NCI-H2196 treated with DMSO at 0.1 percent for 48 hours (cell line): ENCODE measurements at regions not wholly inside any gene's neighbourhood (a gene's known extent, or its start where the extent isn't known, plus 50 kb on each side); places are given as distances from the start of the nearest gene placed in this dataset.

Source experiments
- DNase-seq: peaks from one replicate; lab custom pipeline; 2025; ENCODE audit not compliant: unreplicated experiment; lab: John Stamatoyannopoulos, UW

DNA sequence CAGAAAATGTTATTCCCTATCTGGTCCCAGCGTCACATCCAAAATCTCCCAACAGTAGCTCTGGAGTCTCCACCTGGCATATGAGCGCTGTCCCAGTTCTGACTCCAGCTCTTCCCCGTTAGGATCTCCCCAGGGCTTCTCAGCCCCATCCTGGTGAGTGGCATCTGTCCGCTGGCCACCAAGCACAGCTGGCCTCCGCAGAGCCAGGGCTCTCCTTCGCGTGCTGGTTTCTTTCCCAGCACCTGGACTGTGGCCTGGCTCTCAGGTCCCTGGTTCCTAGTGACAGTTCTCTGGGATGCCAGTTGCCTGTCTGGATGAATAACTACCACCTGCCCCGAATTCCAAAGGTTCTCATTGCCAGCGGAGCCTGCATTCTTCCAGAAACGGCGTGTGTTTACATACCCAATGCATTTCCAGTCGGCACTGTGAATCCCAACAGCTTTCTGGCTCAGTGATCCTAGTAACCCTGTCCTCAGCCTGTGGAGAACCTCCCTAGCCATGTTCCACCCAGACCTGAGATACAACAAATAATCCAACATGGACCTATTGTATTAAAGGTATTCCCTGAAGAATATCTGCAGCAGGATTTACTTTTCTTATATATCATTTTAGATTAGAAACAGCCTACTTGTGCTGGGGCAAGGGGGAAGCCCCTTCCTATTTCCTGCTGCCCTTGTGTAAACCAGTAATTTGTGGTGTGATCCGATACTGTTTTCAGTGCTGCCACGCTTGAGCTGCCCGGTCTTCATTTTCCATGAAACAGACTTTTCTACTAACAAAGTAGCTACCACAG is 69.9 kb upstream of the PDE10A start:
- no peak for DNase-seq

DNA sequence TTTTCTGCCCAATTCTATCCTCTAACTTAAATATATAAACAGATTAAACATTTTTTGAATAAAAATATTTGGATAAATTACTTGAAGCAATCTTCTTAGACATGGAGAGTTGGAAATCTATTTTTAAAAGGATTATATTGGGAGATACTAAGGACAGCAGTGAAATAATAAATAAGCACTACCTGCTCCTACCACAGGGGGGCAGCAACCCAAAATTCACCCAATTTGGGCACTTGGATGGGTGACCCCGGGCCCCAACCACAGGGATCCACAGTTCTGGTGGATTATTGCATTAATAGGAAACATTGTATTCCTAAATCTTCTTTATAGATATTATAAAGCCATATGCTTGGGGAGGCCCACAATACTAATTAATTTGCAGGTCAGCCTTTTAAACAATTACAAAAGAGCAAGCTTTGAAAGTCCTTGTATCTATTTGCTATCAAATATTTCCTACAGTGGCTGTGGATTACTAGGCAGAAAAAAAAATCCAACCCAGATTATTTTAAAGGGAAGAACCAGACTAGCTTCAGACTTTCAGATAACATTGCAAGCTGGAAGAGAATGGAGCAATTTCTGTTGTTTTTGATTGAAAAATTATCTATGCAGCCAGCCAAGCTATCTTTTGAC is 66.4 kb upstream of the PDE10A start:
- no peak for DNase-seq

DNA sequence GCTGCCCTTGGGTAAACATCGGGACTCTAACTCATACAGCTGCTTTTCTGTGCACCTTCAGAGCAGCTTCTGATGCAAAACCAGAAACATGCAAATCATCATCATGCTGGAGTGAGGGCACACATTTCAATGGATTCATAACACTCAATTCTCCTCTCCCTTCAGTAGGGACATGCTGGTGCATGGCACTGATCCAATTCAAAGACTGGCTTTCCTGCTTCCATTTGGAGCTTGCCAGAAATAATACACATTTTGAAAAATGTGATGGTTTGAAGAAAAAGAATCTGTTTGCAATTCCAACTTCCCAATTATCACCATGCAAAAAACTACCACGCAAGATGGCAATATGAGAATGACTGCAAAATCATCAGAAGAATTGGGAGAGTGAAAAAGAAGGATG is 65.2 kb upstream of the PDE10A start:
- DNase-seq = no peak

DNA sequence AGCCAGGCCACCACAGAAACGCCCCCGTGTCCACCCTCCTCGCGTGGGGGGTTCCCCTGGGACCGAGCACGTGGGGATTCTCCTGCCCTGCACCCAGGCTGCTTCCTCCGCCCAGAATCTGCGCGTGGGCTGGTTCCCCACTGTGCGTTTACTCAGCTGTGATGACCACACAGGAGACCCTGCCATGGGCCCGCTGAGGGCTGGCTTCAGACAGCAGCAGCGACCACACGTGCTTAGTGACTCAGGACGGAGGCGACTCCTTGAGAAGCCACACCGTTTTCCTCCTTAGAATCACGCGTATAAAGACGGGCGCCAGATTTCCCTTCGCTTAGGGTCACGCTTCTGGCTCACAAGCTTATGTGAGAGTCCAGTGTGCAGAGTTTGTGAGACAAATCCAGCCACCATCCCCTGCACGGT is 63.9 kb upstream of the PDE10A start:
- DNase-seq = no peak

DNA sequence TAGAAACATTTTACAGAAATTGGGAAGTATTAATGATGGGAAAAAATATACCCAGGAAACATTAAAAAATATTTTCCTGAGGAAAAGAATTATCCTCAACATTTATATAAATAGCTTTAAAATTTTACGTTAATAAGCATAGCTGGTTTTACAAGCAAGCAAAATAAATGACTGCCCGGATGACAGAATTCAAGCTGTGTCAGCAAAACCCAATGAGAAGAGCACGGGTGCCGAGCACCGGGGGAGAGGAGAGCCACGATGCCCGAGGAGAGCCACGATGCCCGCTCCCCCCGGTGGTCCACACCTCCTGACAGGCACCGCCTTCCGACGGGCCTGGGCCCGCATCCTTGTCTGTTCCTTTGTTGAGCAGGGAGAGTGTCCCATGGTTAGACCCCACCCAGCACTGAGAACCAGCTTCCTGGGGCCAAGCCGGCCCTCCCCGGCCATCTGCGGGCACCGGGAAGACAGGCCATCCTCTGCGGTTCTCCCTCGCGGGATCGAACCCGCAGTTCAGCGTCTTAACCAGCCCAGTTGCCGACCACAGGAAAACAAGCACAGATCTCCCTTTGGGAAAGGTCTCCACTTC is 63.3 kb upstream of the PDE10A start:
- no peak for DNase-seq

DNA sequence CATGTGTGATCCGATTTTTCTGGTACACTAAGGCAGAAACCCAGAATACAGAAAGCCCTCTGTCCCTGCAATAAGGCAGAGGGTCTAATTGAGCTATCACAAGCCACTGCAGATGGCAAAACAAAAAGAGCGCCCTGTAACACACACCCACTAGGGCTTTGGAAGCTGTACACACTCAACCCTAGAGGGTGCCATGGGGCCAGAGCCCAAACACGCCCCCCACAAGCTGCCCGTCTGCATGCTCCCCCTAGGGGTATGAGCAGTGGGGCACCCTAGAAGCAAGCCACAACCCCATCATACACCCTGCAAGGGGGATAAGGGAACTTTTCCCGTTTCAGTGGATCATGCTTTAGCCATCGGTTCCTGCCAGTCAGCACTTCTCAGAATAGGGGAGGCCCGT is 62.2 kb upstream of the PDE10A start:
- no peak for DNase-seq

DNA sequence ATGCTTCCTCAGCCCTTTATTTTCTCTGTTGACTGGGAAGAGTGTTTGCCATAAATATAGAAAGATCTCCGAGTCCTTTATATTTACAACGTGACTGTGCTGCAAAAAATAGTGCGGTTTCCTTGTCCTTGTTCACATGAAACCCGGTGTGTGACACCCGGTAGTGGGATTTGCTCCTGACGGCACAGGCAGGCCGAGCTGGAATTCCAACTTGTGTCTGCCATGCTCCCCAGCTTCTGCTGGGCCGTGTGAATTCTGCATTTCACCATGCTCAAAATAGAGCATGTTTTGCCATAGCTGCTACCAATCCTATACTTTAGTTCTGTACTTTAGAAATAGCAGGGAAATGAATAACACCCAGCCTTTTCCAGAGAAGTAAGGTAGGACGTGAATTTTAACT is 60.3 kb upstream of the PDE10A start:
- DNase-seq = no peak

DNA sequence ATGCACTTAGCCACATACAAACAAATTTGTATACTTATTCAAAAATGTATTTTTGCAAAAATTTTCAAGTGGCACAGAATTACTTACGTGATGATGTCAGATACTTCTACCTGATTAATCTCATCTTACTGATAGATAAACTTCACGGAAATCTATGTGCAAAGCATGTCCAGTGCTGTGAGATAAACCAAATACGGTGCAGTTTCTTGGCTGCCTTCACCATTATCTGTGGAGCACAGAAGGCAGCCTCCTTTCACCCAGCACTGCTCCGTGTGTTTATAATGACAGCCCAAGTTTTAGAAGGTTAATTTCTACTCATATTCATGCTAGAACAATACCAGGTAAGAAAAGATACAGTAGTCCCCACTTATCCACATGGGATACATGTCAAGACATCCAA is 59.0 kb upstream of the PDE10A start:
- no peak for DNase-seq

DNA sequence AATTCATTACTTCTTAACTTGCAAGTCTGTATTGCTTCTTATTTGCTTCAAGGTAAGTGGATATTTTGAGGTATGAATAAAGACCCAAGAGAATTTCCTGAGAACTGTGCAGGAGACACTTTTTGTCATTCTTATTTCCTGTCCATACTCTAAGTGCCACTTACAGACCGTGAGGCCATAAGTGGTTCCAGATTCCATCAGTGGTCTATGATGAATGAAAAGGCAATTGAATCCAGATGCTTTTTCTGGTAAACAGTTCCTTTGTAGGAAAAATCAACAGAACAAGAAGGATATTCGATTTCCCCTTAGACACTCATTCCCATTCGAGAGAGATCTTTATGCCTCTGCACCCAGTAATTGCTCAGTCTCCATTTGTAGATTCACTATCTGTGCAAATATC is 58.3 kb upstream of the PDE10A start:
- DNase-seq = no peak

DNA sequence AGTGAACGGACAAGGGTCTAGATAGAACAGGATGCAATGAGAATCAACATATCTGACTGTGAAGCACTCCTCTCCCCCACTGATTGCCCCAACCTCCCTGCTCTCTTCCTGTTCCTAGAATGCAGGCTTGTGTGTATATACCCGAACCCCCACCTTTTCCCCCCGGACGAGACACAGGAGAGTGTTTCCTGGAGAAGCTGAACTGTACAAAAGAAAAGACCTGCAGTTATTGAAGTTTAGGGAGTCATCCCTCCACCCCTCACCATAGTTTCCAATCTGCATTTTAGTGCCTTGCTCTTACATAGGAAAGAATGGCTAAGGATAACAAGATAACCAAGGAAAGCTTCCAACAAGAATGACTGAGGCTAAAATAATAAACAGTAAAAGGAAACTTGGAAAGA is 55.5 kb upstream of the PDE10A start:
- DNase-seq = no peak

DNA sequence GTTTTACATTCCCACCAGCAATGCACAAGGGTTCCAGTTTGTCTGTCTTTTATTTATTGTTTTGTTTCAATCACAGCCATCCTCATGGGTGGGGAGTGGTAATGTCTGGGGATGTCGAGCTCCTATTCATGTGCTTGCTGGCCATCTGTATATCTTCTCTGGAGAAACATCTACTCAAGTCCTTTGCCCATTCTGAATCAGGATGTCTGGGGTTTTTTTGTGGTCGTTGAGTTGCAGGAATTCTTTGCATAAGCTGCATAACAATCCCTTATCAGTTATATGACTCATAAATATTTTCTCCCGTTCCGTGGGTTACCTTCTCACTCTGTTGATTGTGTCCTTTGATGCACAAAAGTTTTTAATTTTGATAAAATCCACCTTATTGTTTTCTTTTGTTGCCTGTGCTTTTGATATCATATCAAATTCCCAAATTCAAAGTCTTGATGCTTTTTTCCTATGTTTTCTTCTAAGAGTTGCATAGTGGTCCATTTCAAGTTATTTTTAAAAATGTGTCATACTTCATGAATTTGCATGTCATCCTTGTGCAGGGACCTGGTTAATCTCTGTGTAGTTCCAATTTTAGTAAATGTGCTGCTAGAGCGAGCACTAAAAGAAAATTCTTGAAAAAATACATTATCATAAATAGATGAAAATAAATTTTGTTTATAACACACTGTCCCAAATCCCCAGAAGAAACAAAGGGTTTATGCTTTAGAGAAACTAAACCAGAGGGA is 54.9 kb upstream of the PDE10A start:
- no peak for DNase-seq

DNA sequence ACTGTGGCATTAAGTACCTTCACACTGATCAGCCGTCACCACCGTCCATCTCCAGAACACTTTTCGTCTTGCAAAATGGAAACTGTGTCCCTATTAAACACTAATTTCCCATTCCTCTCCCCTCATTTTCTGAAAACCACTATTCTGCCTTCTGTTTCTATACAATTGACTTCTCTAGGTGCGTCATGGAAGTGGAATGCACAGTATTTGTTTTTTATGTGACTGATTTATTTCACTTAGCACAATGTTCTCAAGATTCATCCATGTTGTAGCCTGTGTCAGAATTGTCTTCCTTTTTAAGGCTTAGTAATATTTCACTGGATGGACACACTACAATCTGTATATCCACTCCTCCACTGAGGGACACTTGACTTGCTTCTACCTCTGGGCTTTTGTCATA is 53.8 kb upstream of the PDE10A start:
- no peak for DNase-seq

DNA sequence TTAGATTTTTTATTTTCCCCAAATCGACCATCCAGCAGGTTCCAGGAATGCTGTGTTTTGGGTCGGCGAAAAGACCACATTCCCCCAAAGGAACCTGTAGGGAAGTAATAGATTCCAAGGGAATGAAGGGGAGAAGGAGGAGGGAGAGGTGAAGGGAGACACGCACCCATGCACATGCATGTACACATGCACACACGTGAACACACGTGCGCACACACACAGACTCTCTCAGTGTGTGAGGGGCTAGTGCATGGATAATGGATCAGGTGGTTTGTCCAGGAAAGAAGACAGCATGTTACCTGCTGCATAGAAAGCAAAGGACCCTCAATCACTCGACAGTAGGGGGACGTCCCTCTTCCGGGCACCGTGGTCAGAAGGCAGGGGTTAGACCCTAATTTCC is 52.4 kb upstream of the PDE10A start:
- no peak for DNase-seq

DNA sequence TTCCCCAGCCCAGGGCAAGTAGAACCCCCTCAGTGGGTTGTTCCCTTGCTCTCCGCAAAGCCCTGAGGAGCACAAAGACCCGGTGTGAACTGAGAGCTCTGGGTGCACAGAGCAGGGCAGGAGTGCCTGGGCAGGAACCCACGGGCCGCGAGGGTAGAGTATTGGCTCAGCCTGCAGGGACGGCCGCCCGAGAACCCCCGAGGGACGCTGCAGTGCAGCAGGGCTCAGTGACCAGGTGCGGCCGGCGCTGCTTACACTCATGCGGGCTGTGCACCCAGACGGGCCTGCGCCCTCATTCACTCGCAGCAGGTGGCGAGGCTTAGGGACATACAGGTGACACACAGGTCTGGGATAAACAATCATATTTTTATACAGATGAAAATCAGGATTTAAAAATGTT is 51.9 kb upstream of the PDE10A start:
- DNase-seq = no peak

DNA sequence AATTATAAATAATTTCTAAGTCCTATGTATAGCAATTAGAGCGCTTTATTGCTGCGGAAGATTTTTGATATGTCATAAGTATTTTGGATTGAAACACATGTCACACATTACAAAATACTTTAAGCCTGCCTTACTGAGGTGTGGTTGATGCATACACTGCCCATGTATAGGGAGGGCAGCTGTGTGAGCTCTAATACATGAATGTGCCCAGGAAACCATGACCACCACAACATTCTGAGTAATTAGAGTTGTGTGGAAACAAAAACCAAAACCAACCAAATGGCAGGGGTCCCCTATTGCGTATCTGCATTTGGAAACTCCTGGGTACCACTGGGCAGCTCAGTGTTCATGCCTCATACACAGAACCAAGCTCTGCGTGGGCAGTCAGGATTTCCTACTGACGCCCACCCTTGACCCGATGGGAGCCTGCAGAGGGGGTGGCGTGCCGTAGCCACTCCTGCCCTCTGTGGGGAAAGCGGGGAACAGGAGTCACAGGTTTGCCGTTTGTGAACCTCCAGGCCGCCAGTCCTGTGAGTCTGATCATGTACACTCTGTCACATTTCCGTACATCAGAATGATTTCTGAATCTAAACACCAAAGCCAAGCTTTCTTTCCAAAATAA is 50.9 kb upstream of the PDE10A start:
- DNase-seq = no peak
